GM23338 (cell line): ENCODE measurements at regions not wholly inside any gene's neighbourhood (a gene's known extent, or its start where the extent isn't known, plus 50 kb on each side); places are given as distances from the start of the nearest gene placed in this dataset.
"Not testable (repeated sequence)": the region's sequence is repeated elsewhere in the genome, so short reads cannot be mapped to it uniquely, and the experiment has no call there.

Experiments
- ATAC-seq: fragments of 200-7000 bp; cut with Tn5 transposase; 3 replicates; pipeline ENCODE4 v1.9.1; 2020
- DNase-seq: peaks from one replicate; pipeline ENCODE4 v3.0.0-alpha.2; 2015; ENCODE audit warnings: low spot score
- H2AFZ ChIP-seq: fragments of 200-600 bp; sonication (generic); 2 replicates; pipeline ENCODE4 v1.8.0; 2016; ENCODE audit warnings: antibody characterized with exemption, mild to moderate bottlenecking, moderate library complexity
- H3F3A ChIP-seq: fragments of 200-600 bp; sonication (generic); replicated peaks from 2 replicates; pipeline ENCODE4 v1.8.0; 2017; ENCODE audit warnings: antibody characterized with exemption, mixed run types, low read depth
- H3K27ac ChIP-seq: fragments of 200-600 bp; sonication (generic); 2 replicates; pipeline ENCODE4 v1.6.1; 2016; ENCODE audit warnings: low read depth
- H3K27me3 ChIP-seq: fragments of 200-600 bp; sonication (generic); 2 replicates; pipeline ENCODE4 v1.8.0; 2016; ENCODE audit warnings: mild to moderate bottlenecking, mixed run types, moderate library complexity; ENCODE audit not compliant: insufficient read depth
- H3K36me3 ChIP-seq: fragments of 200-600 bp; sonication (generic); 2 replicates; pipeline ENCODE4 v1.8.0; 2016; ENCODE audit warnings: mild to moderate bottlenecking; ENCODE audit not compliant: insufficient read depth
- H3K4me1 ChIP-seq: fragments of 200-600 bp; sonication (generic); 2 replicates; pipeline ENCODE4 v1.8.0; 2016; ENCODE audit warnings: mild to moderate bottlenecking, moderate library complexity; ENCODE audit not compliant: insufficient read depth
- H3K4me2 ChIP-seq: fragments of 200-600 bp; sonication (generic); 2 replicates; pipeline ENCODE4 v1.7.1; 2017; ENCODE audit warnings: mixed run types
- H3K4me3 ChIP-seq: fragments of 200-600 bp; sonication (generic); 2 replicates; pipeline ENCODE4 v1.6.1; 2016; ENCODE audit warnings: mixed run types
- H3K79me2 ChIP-seq: fragments of 200-600 bp; sonication (generic); replicated peaks from 2 replicates; pipeline ENCODE4 v1.8.0; 2017; ENCODE audit warnings: mild to moderate bottlenecking; ENCODE audit not compliant: insufficient read depth
- H3K9me2 ChIP-seq: fragments of 200-600 bp; sonication (generic); 2 replicates; pipeline ENCODE4 v1.8.0; 2017; ENCODE audit not compliant: insufficient read depth
- H4K20me1 ChIP-seq: fragments of 200-600 bp; sonication (generic); replicated peaks from 2 replicates; pipeline ENCODE4 v1.8.0; 2017; ENCODE audit warnings: mild to moderate bottlenecking; ENCODE audit not compliant: insufficient read depth
- H3K27ac Mint-ChIP-seq: 2 replicates; pipeline ENCODE4 v1.8.0; 2020; ENCODE audit warnings: inconsistent platforms, mild to moderate bottlenecking, moderate library complexity, mixed read lengths
- H3K27me3 Mint-ChIP-seq: 3 replicates; pipeline ENCODE4 v1.8.0; 2022; ENCODE audit warnings: low read depth, mild to moderate bottlenecking, moderate library complexity, mixed read lengths, inconsistent platforms; ENCODE audit not compliant: insufficient read depth, poor library complexity
- H3K36me3 Mint-ChIP-seq: 3 replicates; pipeline ENCODE4 v1.8.0; 2021; ENCODE audit warnings: low read depth, mild to moderate bottlenecking, inconsistent platforms, moderate library complexity, mixed read lengths
- H3K4me1 Mint-ChIP-seq: 3 replicates; pipeline ENCODE4 v1.8.0; 2020; ENCODE audit warnings: mild to moderate bottlenecking, inconsistent platforms, mixed read lengths
- H3K4me3 Mint-ChIP-seq: 3 replicates; pipeline ENCODE4 v1.8.0; 2021; ENCODE audit warnings: moderate library complexity, mild to moderate bottlenecking, inconsistent platforms, mixed read lengths
- H3K9me3 Mint-ChIP-seq: 3 replicates; pipeline ENCODE4 v1.8.0; 2020; ENCODE audit warnings: moderate library complexity, mild to moderate bottlenecking, inconsistent platforms, mixed read lengths
- CTCF ChIP-seq, 2 experiments: fragments of 200-600 bp in 1 of 2; sonication (generic) in 1 of 2; conservative IDR thresholded peaks; 2 replicates each; pipeline versions ENCODE4 v1.5.1 to v1.6.1; 2016 to 2017; ENCODE audit warnings: antibody characterized with exemption in 2 of 2, low read depth in 2 of 2, mild to moderate bottlenecking in 2 of 2, moderate library complexity in 1 of 2
- JUNB ChIP-seq: IDR thresholded peaks from one replicate; pipeline ENCODE4 v1.6.1; 2016; ENCODE audit warnings: antibody characterized with exemption; ENCODE audit not compliant: unreplicated experiment
- NANOG ChIP-seq: IDR thresholded peaks from 2 replicates; pipeline ENCODE4 v1.6.1; 2016; ENCODE audit warnings: antibody characterized with exemption, borderline replicate concordance
- STAT1 ChIP-seq: IDR thresholded peaks from one replicate; pipeline ENCODE4 v1.6.1; 2016; ENCODE audit warnings: antibody characterized with exemption; ENCODE audit not compliant: unreplicated experiment
- ZNF114 ChIP-seq: fragments of 250-450 bp; sonication (Bioruptor Pico); IDR thresholded peaks from 2 replicates; pipeline ENCODE4 v1.5.0; 2020; ENCODE audit warnings: mild to moderate bottlenecking, moderate library complexity
- ZNF462 ChIP-seq: fragments of 250-450 bp; sonication (Bioruptor Pico); IDR thresholded peaks from 2 replicates; pipeline ENCODE4 v1.5.0; 2020; ENCODE audit warnings: mild to moderate bottlenecking, moderate library complexity

DNA sequence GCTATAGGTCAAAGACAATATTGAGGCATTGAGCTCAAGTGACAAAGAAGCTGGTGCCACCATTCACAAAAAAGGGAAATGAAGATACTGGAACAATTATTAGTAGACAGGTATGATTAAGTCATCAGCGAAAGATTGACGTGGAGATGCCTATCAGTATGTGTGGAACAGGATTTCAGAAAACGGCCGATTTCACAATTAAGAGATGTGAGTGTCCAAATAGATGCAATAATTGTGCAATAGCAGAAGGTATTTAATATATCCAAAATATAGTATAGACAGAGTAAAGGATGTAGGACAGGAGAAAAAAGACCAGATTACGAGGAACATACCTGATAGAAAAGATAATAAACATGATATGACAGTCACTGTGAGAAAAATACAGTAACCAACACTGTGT, 433.1 kb downstream of the C12orf50 start (continued):
- TF ChIP-seq ZNF462 (CRISPR knock-in tag) = no peak
- TF ChIP-seq NANOG = no peak
- no peak for TF ChIP-seq STAT1

- H3K27me3 ChIP-seq = no peaks in the 10 kb centered on the region
- no peaks in the 10 kb centered on the region for H3K4me1 ChIP-seq
- H3K36me3 Mint-ChIP-seq = peaks cover 5% of the 10 kb centered on the region; the same call in 2 of the 3 replicates
- H3K4me1 Mint-ChIP-seq = no peaks in the 10 kb centered on the region
- no peaks in the 10 kb centered on the region for H4K20me1 ChIP-seq
- H3K4me3 ChIP-seq = no peak overlapping the region
- H3K9me2 ChIP-seq = no peaks in the 10 kb centered on the region
- no peak overlapping the region for H3K4me2 ChIP-seq
- no peak overlapping the region for H3K4me3 Mint-ChIP-seq
- no peak for ATAC-seq
- H3K79me2 ChIP-seq = no peaks in the 10 kb centered on the region
- TF ChIP-seq ZNF114 (no peak), JUNB (no peak), CTCF (conservative IDR thresholded peaks at IDR 0.05; ENCODE audit: low read depth in 2 of 2) (no peak)
- no peaks in the 10 kb centered on the region for H3F3A ChIP-seq
- H2AFZ ChIP-seq = no peak overlapping the region
- no peak overlapping the region for H3K27ac ChIP-seq
- H3K27me3 Mint-ChIP-seq = no peaks in the 10 kb centered on the region
- peaks cover 4% of the 10 kb centered on the region; the same call in 2 of the 3 replicates for H3K9me3 Mint-ChIP-seq
- H3K36me3 ChIP-seq = no peaks in the 10 kb centered on the region
- DNase-seq = no peak
- no peak overlapping the region for H3K27ac Mint-ChIP-seq
Observed at GRCh38 chr12:87585882-87586557, 443.2 kb downstream of the C12orf50 start.

DNA sequence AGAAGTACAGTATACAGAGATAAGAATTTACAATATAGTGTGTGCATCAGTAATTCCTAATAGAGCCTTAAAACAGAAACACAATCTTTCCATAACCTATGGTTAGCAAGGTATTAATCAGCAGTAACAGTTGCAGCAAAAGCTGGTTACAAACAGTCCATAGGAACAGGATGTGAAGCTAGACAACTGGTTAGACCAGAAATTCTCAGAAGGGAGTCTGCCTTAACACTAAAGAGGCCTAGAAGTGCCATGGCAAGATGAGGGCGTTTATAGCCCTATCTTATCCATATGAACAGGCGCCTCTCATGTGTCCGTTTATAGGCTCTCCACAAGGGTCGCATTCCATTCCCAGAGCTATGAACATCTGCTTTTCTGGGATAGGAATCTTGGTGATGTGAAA, 450.1 kb downstream of the C12orf50 start:
- H3K4me3 Mint-ChIP-seq, H3K27ac Mint-ChIP-seq, H3K4me1 Mint-ChIP-seq, H3K9me3 Mint-ChIP-seq, H4K20me1 ChIP-seq, H3K4me2 ChIP-seq, ATAC-seq, H3K4me3 ChIP-seq, H3K27me3 ChIP-seq, DNase-seq, H3K36me3 Mint-ChIP-seq, H3K9me2 ChIP-seq, H2AFZ ChIP-seq, H3K36me3 ChIP-seq, H3F3A ChIP-seq, H3K27ac ChIP-seq, H3K4me1 ChIP-seq, H3K79me2 ChIP-seq, H3K27me3 Mint-ChIP-seq: not testable (repeated sequence)
